Ectodermal cell (in vitro differentiated cells): ENCODE measurements at regions not wholly inside any gene's neighbourhood (a gene's known extent, or its start where the extent isn't known, plus 50 kb on each side); places are given as distances from the start of the nearest gene placed in this dataset.

Experiments
- H3K27ac ChIP-seq: 2 replicates; pipeline ENCODE4 v1.7.0; 2013; ENCODE audit warnings: mild to moderate bottlenecking, low read depth, low read length; ENCODE audit not compliant: insufficient read depth, poor library complexity, severe bottlenecking
- H3K27me3 ChIP-seq: 2 replicates; pipeline ENCODE4 v1.7.0; 2013; ENCODE audit warnings: mild to moderate bottlenecking, low read length; ENCODE audit not compliant: insufficient read depth, control insufficient read depth, poor library complexity, severe bottlenecking
- H3K36me3 ChIP-seq: one replicate; pipeline ENCODE4 v1.7.0; 2013; ENCODE audit warnings: low read length; ENCODE audit not compliant: control insufficient read depth, insufficient read depth
- H3K4me1 ChIP-seq: one replicate; pipeline ENCODE4 v1.7.0; 2013; ENCODE audit warnings: low read length; ENCODE audit not compliant: control insufficient read depth, insufficient read depth
- H3K4me3 ChIP-seq: 2 replicates; pipeline ENCODE4 v1.7.0; 2013; ENCODE audit warnings: low read depth, low read length, control low read depth; ENCODE audit not compliant: insufficient read depth
- H3K9me3 ChIP-seq: 2 replicates; pipeline ENCODE4 v1.7.0; 2013; ENCODE audit warnings: mild to moderate bottlenecking, low read length, moderate library complexity; ENCODE audit not compliant: control insufficient read depth
- WGBS, 2 experiments: methylation state at CpG; one replicate each; pipeline ENCODE4 v1.1.7; 2013; ENCODE audit warnings: missing lambda C conversion rate in 2 of 2; 5-methylcytosine and 5-hydroxymethylcytosine counted together

DNA sequence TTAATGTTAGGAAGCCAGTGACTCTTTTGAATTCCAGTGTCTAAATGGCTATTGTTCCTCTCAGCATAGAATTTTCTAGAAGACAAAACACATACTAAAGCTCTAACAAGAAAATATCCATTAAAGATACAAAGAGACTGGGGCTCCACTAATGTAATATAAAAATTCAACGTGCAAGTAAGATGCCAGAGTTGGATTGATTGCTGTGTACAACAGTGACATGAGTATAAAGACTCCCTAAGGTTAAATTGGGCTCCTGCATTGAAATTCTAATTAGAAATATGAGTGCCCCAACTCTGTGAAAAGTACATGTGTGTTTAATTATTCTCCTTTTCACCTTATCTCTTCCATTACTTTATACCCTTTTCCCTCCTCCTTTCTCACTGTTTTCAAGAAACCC lies 253.6 kb upstream of the G2E3 start:
- 100% methylated on average over 1 of the region's 1 CpG for WGBS, 2 experiments
- no peaks in the 10 kb centered on the region for H3K36me3 ChIP-seq
- no peaks in the 10 kb centered on the region for H3K4me1 ChIP-seq
- no peaks in the 10 kb centered on the region for H3K27me3 ChIP-seq
- no peaks in the 10 kb centered on the region for H3K9me3 ChIP-seq
- no peak overlapping the region for H3K27ac ChIP-seq
- no peak overlapping the region for H3K4me3 ChIP-seq

- no peaks in the 10 kb centered on the region for H3K27me3 ChIP-seq
- no peaks in the 10 kb centered on the region for H3K9me3 ChIP-seq
- WGBS, 2 experiments: 80 to 90% methylated on average over 1 to 2 of the region's 2 CpGs
- H3K27ac ChIP-seq: no peak overlapping the region
- no peaks in the 10 kb centered on the region for H3K36me3 ChIP-seq
- no peak overlapping the region for H3K4me3 ChIP-seq
- H3K4me1 ChIP-seq: no peaks in the 10 kb centered on the region
Measured at GRCh38 chr14:30309405-30309804, 249.6 kb upstream of the G2E3 start.

DNA sequence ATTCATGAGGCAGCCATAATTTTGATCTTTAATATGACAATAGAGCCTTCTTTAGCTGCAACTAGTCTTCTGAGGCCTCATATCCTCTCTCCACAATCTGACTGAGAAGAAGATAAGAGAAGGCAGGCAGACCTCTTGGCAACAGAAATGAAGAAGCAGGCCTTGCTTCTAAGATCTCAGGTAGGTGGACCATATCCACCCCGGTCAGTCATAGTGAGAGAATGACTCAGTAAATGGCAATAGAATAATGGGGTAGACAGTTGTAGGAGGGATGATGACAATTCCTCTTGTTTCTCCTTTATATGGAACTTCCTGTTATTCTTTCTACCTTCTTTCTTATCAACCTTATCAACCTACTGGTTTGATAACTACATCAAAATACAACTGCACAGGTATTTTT lies 246.7 kb upstream of the G2E3 start:
- Histone ChIP-seq H3K27me3 (no peaks in the 10 kb centered on the region), H3K4me3 (no peak overlapping the region), H3K36me3 (no peaks in the 10 kb centered on the region), H3K27ac (no peak overlapping the region), H3K4me1 (no peaks in the 10 kb centered on the region), H3K9me3 (no peaks in the 10 kb centered on the region)
- 88 to 94% methylated on average over 1 of the region's 1 CpG for WGBS, 2 experiments

- H3K4me3 ChIP-seq: no peak overlapping the region
- no peaks in the 10 kb centered on the region for H3K4me1 ChIP-seq
- WGBS, 2 experiments: 91 to 94% methylated on average over 3 to 4 of the region's 4 CpGs
- H3K27ac ChIP-seq: no peak overlapping the region
- H3K9me3 ChIP-seq: no peaks in the 10 kb centered on the region
- no peaks in the 10 kb centered on the region for H3K27me3 ChIP-seq
- no peaks in the 10 kb centered on the region for H3K36me3 ChIP-seq
Measured at GRCh38 chr14:30317729-30318128, 241.2 kb upstream of the G2E3 start.

GRCh38 chr14:30322819-30323218 lies 236.1 kb upstream of the G2E3 start:
- no peaks in the 10 kb centered on the region for H3K36me3 ChIP-seq
- WGBS, 2 experiments: 38 to 50% methylated on average over 1 of the region's 1 CpG
- no peaks in the 10 kb centered on the region for H3K27me3 ChIP-seq
- no peak overlapping the region for H3K4me3 ChIP-seq
- H3K27ac ChIP-seq: no peak overlapping the region
- H3K4me1 ChIP-seq: no peaks in the 10 kb centered on the region
- H3K9me3 ChIP-seq: no peaks in the 10 kb centered on the region

- H3K36me3 ChIP-seq: no peaks in the 10 kb centered on the region
- H3K27me3 ChIP-seq: no peaks in the 10 kb centered on the region
- H3K27ac ChIP-seq: no peak overlapping the region
- H3K4me1 ChIP-seq: no peaks in the 10 kb centered on the region
- H3K4me3 ChIP-seq: no peak overlapping the region
- WGBS, 2 experiments: 95 to 100% methylated on average over 6 of the region's 6 CpGs
- no peaks in the 10 kb centered on the region for H3K9me3 ChIP-seq
Measured at GRCh38 chr14:30330033-30330432, 228.9 kb upstream of the G2E3 start.

DNA sequence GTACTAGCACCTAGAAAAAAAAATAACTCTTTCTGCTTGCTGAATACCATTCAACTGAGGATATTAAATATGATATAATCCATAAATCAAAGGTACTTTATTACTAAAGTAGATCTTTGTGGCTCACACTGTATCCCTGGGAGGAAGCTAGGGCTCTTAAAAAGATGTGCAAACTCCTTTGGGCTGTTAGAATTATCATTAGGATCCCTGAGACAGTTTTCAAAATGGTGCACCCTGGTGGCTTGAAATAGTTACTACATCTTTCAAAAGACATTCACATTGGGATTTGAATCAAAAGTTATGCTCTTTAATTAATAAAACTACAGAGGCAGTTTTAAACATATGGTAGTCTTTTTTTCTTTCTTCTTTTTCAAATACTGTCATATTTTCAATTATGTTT lies 228.5 kb upstream of the G2E3 start:
- Histone ChIP-seq H3K36me3 (no peaks in the 10 kb centered on the region), H3K4me1 (no peaks in the 10 kb centered on the region), H3K9me3 (no peaks in the 10 kb centered on the region), H3K27ac (no peak overlapping the region), H3K4me3 (no peak overlapping the region), H3K27me3 (no peaks in the 10 kb centered on the region)

GRCh38 chr14:30331030-30331429 lies 227.9 kb upstream of the G2E3 start:
- Histone ChIP-seq H3K27me3 (no peaks in the 10 kb centered on the region), H3K36me3 (no peaks in the 10 kb centered on the region), H3K9me3 (no peaks in the 10 kb centered on the region), H3K4me1 (no peaks in the 10 kb centered on the region), H3K27ac (no peak overlapping the region), H3K4me3 (no peak overlapping the region)

DNA sequence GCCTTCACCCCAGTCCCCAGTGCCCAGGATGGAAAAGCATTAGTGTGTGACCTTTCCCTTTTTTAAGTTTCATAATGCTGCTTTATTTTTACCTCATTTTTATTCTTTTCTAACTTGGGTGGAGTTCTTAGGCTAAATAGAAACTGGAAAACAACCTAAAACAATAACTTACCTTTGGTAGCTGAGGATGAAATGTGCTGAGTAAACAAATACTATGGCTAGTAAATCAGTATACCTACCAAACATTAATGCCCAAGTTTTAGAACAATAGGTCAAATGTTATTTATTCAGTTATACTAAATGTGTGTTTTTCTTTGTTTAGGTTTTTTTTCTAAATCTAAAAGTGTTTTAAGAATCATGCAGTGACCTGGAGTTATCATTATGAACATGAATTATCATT lies 226.6 kb upstream of the G2E3 start:
- no peaks in the 10 kb centered on the region for H3K27me3 ChIP-seq
- H3K4me1 ChIP-seq: no peaks in the 10 kb centered on the region
- H3K27ac ChIP-seq: no peak overlapping the region
- H3K9me3 ChIP-seq: no peaks in the 10 kb centered on the region
- no peaks in the 10 kb centered on the region for H3K36me3 ChIP-seq
- no peak overlapping the region for H3K4me3 ChIP-seq

GRCh38 chr14:30333934-30334333 lies 225.0 kb upstream of the G2E3 start:
- Histone ChIP-seq H3K36me3 (no peaks in the 10 kb centered on the region), H3K4me3 (no peak overlapping the region), H3K9me3 (no peaks in the 10 kb centered on the region), H3K27me3 (no peaks in the 10 kb centered on the region), H3K27ac (no peak overlapping the region), H3K4me1 (no peaks in the 10 kb centered on the region)
- WGBS, 2 experiments: 78 to 89% methylated on average over 1 of the region's 2 CpGs

DNA sequence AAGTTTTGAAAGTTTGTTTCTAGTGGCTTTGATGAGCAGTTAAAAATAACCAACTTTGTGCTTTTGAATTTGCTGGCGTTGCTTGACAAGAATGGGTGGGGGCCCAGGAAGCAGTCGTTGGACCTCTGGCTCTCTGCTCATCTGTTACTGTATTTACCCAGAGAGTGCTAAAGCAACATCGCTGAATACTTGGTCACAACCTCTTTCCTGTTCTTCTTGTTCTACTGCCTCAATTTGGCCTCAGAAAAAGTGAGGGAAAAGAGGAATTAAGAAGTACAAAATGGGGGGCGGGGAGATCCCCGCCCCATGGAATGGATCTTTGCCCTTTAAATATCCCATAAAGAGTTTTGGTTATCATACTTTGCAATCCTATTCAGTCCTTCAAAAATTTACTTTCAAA lies 221.5 kb upstream of the G2E3 start:
- no peaks in the 10 kb centered on the region for H3K27me3 ChIP-seq
- no peak overlapping the region for H3K4me3 ChIP-seq
- no peaks in the 10 kb centered on the region for H3K4me1 ChIP-seq
- WGBS, 2 experiments: 93% methylated on average over 5 of the region's 5 CpGs
- H3K9me3 ChIP-seq: no peaks in the 10 kb centered on the region
- H3K27ac ChIP-seq: no peak overlapping the region
- no peaks in the 10 kb centered on the region for H3K36me3 ChIP-seq
